ENCODE measurements at regions not wholly inside any gene's neighbourhood (a gene's known extent, or its start where the extent isn't known, plus 50 kb on each side); places are given as distances from the start of the nearest gene placed in this dataset.

DNA sequence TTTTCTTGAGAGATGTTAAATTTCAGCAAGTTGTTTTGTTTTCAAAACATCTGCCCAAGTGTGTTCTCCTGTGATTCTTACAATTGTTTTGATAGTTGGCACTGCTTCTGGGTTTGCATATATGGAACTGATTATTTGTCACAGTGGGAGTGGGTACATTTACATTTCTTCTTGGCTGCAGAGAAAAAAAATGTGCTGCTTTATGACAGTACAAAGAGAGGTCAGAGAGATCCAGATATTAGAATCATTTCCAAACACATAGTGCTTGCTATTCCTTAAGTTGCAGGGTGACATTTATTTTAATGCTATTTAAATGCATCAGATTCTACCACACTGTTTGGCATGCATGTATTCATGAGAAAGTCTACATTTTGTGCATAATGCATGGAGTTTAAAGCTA is 303.5 kb upstream of the MDGA2 start:
- no peak overlapping the region for H3K4me3 ChIP-seq
- no peak for DNase-seq
- H3K36me3 ChIP-seq (replicated peaks in 1 of 2), result no peaks in the 10 kb centered on the region
- no peaks in the 10 kb centered on the region for H3K9me3 ChIP-seq (replicated peaks in 1 of 3)
- TF ChIP-seq POLR2A (IDR thresholded peaks at IDR 0.05), result no peak
- TF ChIP-seq, protein P1, sequence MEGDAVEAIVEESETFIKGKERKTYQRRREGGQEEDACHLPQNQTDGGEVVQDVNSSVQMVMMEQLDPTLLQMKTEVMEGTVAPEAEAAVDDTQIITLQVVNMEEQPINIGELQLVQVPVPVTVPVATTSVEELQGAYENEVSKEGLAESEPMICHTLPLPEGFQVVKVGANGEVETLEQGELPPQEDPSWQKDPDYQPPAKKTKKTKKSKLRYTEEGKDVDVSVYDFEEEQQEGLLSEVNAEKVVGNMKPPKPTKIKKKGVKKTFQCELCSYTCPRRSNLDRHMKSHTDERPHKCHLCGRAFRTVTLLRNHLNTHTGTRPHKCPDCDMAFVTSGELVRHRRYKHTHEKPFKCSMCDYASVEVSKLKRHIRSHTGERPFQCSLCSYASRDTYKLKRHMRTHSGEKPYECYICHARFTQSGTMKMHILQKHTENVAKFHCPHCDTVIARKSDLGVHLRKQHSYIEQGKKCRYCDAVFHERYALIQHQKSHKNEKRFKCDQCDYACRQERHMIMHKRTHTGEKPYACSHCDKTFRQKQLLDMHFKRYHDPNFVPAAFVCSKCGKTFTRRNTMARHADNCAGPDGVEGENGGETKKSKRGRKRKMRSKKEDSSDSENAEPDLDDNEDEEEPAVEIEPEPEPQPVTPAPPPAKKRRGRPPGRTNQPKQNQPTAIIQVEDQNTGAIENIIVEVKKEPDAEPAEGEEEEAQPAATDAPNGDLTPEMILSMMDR (IDR thresholded peaks at IDR 0.05), result no peak
- no peaks in the 10 kb centered on the region for H3K27me3 ChIP-seq
- H3K27ac ChIP-seq, result no peak overlapping the region
- intact Hi-C loops (cut with DNase I), result no loop called here
- H3K4me1 ChIP-seq (replicated peaks in 1 of 2), result no peaks in the 10 kb centered on the region

DNA sequence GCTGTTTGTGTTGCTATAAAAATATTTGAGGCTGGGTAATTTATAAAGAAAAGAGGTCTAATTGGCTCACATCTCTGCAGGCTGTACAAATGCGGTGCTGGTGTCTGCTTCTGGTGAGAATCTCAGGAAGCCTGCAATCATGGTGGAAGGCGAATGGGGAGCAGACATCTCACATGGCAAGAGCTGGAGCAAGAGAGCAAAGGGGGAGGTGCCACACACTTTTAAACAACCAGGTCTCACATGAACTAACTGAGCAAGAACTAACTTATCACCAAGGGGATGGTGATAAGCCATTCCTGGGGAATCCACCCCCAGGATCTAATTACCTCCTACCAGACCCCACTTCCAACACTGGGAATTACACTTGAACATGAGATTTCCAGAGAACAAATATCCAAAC is 300.7 kb upstream of the MDGA2 start:
- H3K9me3 ChIP-seq (replicated peaks in 1 of 3), result no peaks in the 10 kb centered on the region
- no peaks in the 10 kb centered on the region for H3K36me3 ChIP-seq (replicated peaks in 1 of 2)
- intact Hi-C loops (cut with DNase I), result no loop called here
- no peak overlapping the region for H3K27ac ChIP-seq
- no peak for DNase-seq
- H3K27me3 ChIP-seq, result no peaks in the 10 kb centered on the region
- no peak overlapping the region for H3K4me3 ChIP-seq
- H3K4me1 ChIP-seq (replicated peaks in 1 of 2), result no peaks in the 10 kb centered on the region
- 73 to 83% (median 79%) methylated on average over 2 of the region's 2 CpGs for WGBS, 4 donors
- TF ChIP-seq, protein P1 (IDR thresholded peaks at IDR 0.05), result no peak
- no peak for TF ChIP-seq POLR2A (IDR thresholded peaks at IDR 0.05)

DNA sequence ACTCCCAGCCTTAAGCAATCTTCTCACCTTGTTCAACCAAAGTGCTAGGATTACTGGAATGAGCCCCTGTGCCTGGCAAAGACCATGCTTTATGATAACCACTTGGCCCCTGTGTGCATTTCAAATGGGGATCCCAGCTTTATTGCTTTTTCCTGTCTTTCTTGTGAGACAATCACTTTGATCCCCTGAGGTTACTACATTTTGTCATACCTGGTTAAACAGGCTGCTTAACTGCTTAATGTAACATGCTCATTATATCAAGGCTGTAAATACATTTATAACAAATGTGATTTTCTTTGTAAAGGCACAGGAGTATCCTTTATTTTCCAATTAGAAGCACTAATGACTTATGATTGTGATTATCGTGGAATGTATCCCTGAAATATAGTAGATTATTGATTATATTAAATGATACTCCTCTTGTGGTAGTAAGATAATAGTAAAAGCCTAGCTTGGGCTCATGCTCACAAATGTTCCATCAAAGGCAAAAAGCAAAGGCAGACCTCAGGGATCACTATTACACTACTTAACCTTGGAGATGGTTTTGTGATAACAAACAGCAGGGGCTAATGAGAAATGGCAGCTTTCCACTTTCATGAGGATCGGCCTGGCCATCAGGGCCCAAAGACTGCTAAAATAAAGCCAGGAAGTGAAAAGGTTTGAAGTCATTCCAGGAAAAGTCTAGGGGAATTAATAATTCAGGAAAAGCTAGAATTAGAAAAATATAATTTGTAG is 290.8 kb upstream of the MDGA2 start:
- Histone ChIP-seq H3K27ac (no peak overlapping the region), H3K9me3 (replicated peaks in 1 of 3) (no peaks in the 10 kb centered on the region), H3K27me3 (no peaks in the 10 kb centered on the region), H3K4me1 (replicated peaks in 1 of 2) (no peaks in the 10 kb centered on the region), H3K36me3 (replicated peaks in 1 of 2) (no peaks in the 10 kb centered on the region), H3K4me3 (no peak overlapping the region)
- 57 to 71% (median 63%) methylated on average over 2 of the region's 2 CpGs for WGBS, 4 donors
- intact Hi-C loops (cut with DNase I), result no loop called here
- no peak for TF ChIP-seq POLR2A (IDR thresholded peaks at IDR 0.05)
- TF ChIP-seq, protein P1 (IDR thresholded peaks at IDR 0.05), result no peak
- no peak for DNase-seq

DNA sequence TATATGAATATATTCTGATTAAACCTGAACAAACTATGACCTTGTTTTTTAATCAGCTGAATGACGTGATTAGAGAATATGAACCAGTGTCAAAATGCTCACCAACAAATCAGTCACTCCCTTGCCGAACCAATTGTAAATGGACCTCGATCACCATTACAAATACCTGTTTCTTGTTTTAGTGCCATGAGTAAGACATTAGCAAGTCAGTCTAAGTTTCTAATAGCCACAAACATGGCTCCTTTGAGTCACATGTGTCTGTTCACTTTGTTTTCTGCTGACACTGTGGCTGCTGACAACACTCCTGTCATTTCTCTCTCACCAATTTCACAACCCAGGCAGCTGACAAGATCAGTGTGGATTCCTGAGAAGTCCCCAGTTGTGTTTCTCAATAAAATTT is 286.2 kb upstream of the MDGA2 start:
- no peak for DNase-seq
- intact Hi-C loops (cut with DNase I), result no loop called here
- no peaks in the 10 kb centered on the region for H3K9me3 ChIP-seq (replicated peaks in 1 of 3)
- H3K27me3 ChIP-seq, result no peaks in the 10 kb centered on the region
- no peaks in the 10 kb centered on the region for H3K36me3 ChIP-seq (replicated peaks in 1 of 2)
- no peak overlapping the region for H3K4me3 ChIP-seq
- H3K27ac ChIP-seq, result no peak overlapping the region
- WGBS, 4 donors, result 68 to 85% (median 75%) methylated on average over 3 of the region's 3 CpGs
- TF ChIP-seq POLR2A (IDR thresholded peaks at IDR 0.05), result no peak
- TF ChIP-seq, protein P1 (IDR thresholded peaks at IDR 0.05), result no peak
- H3K4me1 ChIP-seq (replicated peaks in 1 of 2), result no peaks in the 10 kb centered on the region

All from adrenal gland (tissue), 9 donors.